GM21786 (cell line): ENCODE measurements at regions not wholly inside any gene's neighbourhood (a gene's known extent, or its start where the extent isn't known, plus 50 kb on each side); places are given as distances from the start of the nearest gene placed in this dataset.
"Not testable (repeated sequence)": the region's sequence is repeated elsewhere in the genome, so short reads cannot be mapped to it uniquely, and the experiment has no call there.

Experiments used
- ATAC-seq: cut with Tn5 transposase; IDR thresholded peaks from one replicate; pipeline ENCODE4 v1.9.1; 2021; ENCODE audit not compliant: unreplicated experiment

- no peak for ATAC-seq
These were observed 1362.2 kb downstream of the OLFM4 start for GRCh38 chr13:54390841-54391240.

GRCh38 chr13:54394085-54394700 is 1365.6 kb downstream of the OLFM4 start:
- ATAC-seq = no peak

GRCh38 chr13:54394908-54395307 is 1366.3 kb downstream of the OLFM4 start:
- no peak for ATAC-seq

GRCh38 chr13:54402495-54402894 is 1373.9 kb downstream of the OLFM4 start:
- ATAC-seq = no peak

DNA sequence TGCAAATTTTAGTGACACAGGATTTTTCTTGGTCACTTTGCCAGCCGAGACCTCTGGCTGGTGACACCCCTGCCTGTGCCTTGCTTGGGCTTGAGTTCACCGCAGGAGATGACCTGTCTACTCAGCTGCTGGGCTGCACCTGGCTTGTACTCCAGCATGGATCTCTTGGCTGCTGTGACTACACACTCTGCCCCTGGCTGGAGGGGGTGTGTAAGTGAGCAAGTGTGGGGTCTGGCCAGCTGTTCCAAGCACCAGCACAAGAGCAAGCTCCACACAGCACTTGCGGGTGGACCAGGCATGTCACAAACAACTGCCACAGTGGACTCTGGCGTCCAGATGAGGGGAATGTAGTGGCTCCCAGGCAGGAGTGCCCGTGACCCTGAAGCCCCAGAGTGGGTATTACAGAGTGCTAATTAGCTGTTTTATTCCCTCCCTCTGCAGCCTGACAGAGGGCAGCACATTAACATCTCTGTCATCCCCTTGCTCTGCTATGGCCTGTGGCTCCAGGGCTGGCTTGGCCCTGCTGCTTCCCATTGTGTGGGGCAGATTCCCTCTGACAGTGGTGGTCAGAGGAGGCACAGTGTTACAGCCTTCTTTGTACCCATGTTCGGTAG is 1387.2 kb downstream of the OLFM4 start:
- no peak for ATAC-seq

DNA sequence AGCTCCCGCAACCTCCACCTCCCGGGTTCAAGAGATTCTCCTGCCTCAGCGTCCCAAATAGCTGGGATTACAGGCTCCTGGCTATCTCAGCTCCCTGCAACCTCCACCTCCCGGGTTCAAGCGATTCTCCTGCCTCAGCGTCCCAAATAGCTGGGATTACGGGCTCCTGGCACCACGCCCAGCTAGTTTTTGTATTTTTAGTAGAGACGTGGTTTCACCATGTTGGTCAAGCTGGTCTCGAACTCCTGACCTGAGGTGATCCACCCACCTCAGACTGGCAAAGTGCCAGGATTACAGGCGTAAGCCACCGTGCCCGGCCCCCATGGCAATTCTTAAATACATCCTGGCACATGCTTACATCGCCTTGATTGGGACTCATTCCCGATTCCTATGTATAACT is 1394.3 kb downstream of the OLFM4 start:
- ATAC-seq = not testable (repeated sequence)

- ATAC-seq = no peak
These were observed 1395.7 kb downstream of the OLFM4 start for GRCh38 chr13:54424344-54424743.

DNA sequence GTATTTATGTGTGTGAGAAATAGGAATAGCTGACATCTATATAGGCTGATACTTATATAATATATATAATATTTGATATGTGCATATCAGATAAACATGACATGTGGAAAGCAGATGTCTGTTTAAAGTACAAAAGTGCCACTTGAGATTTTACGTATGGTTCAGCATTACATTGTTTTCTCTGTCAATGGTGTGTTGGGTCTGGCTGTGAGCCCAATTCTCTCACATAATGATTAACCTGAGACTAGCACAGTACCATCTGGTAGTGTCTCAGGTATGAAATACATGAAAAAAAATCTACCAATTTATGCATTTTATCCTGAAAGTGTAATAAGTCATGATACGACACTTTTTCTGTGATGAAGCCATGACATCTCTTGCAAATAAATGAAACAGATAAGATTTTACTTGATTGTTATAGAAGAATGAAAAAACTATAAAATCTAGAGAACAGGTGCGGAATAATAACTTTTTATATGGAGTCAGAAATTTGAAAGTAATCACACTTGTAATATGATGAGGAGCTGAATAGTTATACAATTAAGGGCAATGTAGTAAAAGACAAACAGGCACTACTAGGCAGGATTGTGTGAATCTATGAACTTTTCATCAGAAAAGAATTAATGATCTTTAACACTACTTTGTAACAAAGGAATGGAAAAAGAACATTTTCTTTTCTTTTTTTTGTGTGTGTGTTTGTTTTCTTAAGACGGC is 1405.0 kb downstream of the OLFM4 start:
- ATAC-seq = no peak

DNA sequence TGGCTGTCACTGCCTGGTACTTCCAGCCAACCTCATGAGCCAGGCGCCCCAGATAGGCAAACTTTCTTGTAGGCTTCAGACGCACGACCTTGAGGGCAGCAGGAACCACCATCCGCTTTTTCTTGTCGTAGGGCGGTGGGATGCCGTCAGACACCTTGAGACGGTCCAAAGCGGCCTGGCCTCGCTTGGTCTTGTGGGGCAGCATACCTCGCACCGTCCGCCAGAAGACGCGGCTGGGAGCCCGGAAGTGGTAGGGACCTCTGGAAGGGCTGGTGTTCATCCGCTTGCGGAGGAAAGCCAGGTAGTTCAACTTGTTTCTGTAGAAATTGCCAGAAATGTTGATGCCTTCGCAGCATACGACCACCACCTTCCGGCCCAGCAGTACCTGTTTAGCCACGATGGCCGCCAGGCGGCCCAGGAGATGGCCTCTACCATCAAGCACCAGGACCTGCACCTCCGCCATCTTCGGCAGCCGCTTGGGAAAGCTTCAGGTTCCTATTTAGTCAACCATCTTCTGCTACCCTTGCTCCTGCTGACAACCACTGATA is 1412.3 kb downstream of the OLFM4 start:
- ATAC-seq = not testable (repeated sequence)

DNA sequence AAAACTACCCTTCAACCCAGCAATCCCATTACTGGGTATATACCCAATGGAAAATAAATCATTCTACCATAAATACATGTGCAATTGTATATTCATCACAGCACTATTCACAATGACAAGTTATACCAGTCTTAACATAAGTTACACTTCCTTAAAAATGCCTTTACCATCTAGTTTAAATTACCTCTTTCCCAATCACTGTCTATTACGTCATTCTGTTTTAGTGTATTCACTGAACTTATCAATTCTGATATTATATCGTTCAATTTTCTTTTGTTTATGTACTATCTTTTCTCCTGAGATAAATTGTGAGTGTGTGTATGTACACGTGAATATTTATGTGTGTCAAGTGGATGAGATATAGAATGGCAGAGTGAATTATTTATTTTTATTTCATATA is 1416.8 kb downstream of the OLFM4 start:
- ATAC-seq = no peak

DNA sequence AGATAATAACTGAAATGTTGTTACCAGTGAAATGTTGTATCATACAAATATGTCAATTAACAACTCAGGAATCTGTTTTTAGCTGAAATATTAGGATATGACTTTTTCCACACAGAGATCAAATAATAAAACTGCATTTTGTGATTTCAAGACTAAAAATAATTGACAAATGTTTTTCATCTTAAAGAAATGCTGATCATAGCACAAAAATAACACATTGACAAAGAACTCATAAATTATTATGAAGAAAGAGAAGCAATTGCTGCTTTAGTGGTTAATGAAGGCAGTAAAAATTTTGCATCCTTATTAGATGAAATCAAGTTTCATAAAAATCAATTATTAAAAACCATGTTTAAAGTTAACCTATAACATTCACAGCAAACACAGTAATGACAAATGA is 1417.3 kb downstream of the OLFM4 start:
- no peak for ATAC-seq

DNA sequence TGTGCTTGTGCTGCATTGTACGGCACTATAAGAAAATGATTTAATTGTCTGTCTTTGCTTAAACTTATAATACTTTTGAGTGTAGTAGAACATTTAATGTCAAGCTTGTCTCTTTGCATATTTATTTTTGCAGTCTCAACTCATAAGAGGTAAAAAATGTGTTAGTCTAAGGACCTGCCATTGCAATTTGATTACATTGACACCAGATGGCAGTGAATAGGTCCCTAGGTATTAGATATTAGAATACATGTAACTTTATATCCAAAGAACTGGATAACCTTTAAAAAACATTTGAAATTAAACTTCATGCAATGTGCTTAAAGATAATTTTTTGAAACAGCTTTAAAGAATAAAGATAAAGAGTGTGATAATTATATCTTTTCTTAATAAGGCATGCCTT is 1421.3 kb downstream of the OLFM4 start:
- ATAC-seq = no peak

DNA sequence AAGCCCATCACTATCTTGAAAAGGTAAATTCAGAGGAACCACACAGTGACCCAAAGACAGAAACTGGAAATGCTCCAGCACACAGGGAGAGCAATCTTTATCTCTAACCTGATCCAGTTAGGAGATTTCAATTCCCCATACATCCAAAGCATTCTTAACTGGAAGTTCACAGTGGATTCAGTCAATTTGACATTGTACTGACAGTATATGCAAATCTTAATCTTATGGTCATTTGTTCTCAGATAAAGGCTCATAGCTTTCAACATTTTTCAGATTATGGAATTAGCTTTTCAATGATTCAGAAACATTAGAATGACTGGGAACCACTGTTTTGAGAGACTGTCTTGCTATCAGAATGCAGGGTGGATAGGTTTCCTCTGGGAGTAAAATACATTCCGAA is 1455.6 kb downstream of the OLFM4 start:
- no peak for ATAC-seq

GRCh38 chr13:54486421-54487166 is 1458.0 kb downstream of the OLFM4 start:
- no peak for ATAC-seq

- ATAC-seq = no peak
These were observed 1460.7 kb downstream of the OLFM4 start for GRCh38 chr13:54489359-54489758.

- ATAC-seq = no peak
These were observed 1464.4 kb downstream of the OLFM4 start for GRCh38 chr13:54492995-54493394.

GRCh38 chr13:54511366-54511765 is 1482.8 kb downstream of the OLFM4 start:
- no peak for ATAC-seq

- ATAC-seq = no peak
These were observed 1484.6 kb downstream of the OLFM4 start for GRCh38 chr13:54513254-54513653.

DNA sequence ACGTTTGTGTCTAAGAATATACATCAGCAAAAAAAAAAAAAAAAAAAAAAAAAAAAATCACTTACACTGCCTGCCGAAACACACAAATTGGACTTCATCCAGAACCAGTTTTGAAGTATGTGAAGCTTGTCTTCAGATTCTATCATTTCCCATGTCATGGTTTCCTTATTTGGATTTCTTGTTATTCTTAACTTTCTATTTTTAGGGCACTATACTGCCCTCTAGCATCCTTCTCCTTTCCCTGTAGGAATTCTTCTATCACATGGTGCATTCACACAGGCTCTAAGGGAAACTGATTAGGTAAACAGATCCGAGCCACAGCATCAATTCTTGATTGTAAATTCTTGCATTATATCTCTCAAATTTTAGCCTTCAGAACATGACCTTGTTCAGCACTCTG is 1507.5 kb downstream of the OLFM4 start:
- ATAC-seq = no peak

DNA sequence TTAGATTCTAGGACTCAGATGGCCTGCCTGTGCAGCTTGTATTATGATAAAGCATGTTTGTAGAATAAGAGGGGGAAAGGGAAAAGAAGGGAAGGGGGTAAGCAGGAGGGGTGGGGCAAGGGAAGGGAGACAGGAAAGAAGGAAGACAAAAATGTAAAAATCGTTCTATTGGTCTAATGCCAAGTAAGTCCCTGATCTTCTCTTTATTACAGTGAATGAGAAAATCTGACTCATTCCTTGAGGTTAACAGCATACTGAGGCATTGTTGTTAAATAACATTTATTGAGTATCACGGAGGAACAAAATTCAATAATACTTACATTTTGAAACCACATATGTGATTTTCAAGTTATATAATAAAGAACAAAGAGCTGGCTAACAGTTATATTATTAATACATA is 1534.7 kb downstream of the OLFM4 start:
- ATAC-seq = no peak

DNA sequence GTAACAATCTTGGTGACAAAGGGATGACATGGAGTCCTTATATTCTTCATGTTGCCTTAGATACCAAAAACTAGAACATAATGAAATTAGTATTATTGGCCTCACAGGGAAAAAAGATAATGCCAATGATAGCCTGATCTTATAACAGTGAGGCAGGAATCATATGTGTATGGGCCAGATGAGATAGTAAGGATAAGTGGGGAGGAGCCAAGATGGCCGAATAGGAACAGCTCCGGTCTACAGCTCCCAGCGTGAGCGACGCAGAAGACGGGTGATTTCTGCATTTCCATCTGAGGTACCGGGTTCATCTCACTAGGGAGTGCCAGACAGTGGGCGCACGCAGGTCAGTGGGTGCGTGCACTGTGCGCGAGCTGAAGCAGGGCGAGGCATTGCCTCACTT is 1543.4 kb downstream of the OLFM4 start:
- ATAC-seq = not testable (repeated sequence)
